BLaER1 treated with 17β-estradiol and CSF1 and Interleukin-3, amounts not matched to agents 10 nM and 100 nM (cell line): ENCODE measurements at regions not wholly inside any gene's neighbourhood (a gene's known extent, or its start where the extent isn't known, plus 50 kb on each side); places are given as distances from the start of the nearest gene placed in this dataset.
"Not testable (repeated sequence)": the region's sequence is repeated elsewhere in the genome, so short reads cannot be mapped to it uniquely, and the experiment has no call there.

ENCODE experiments used
- H3K27ac ChIP-seq, 11 experiments: shearing (Covaris generic); formaldehyde crosslinking; 2 replicates each; pipeline ENCODE4 v1.8.1; 2022
- H3K27me3 ChIP-seq, 11 experiments: shearing (Covaris generic); formaldehyde crosslinking; 2 replicates each; pipeline ENCODE4 v1.8.1; 2022
- H3K36me3 ChIP-seq, 11 experiments: shearing (Covaris generic); formaldehyde crosslinking; 2 replicates each; pipeline ENCODE4 v1.8.1; 2022
- H3K4me1 ChIP-seq, 10 experiments: shearing (Covaris generic); formaldehyde crosslinking; 2 replicates each; pipeline ENCODE4 v1.8.1; 2022
- H3K4me2 ChIP-seq, 11 experiments: shearing (Covaris generic); formaldehyde crosslinking; 2 replicates each; pipeline ENCODE4 v1.8.1; 2022
- H3K4me3 ChIP-seq, 10 experiments: shearing (Covaris generic); formaldehyde crosslinking; 2 replicates each; pipeline ENCODE4 v1.8.1; 2022
- H3K9ac ChIP-seq, 11 experiments: shearing (Covaris generic); formaldehyde crosslinking; 2 replicates each; pipeline ENCODE4 v1.8.1; 2022
- H3K9me3 ChIP-seq, 11 experiments: shearing (Covaris generic); formaldehyde crosslinking; replicated peaks in 1 of 11; 2 replicates each; pipeline ENCODE4 v1.8.1; 2022
- H4K20me1 ChIP-seq, 11 experiments: shearing (Covaris generic); formaldehyde crosslinking; 2 replicates each; pipeline ENCODE4 v1.8.1; 2022
- Cebpa-rat ChIP-seq, 11 experiments: shearing (Covaris generic); IDR thresholded peaks; 2 replicates each; pipeline ENCODE4 v1.8.1; 2022

- Histone ChIP-seq H4K20me1 (no peaks in the 10 kb centered on the region), H3K4me2 (peak overlapping the region in 6 of 11 experiments; percentile 27 to 68 (median 56); a peak in 9 of 22 replicates), H3K9ac (no peak overlapping the region), H3K27me3 (no peaks in the 10 kb centered on the region), H3K4me3 (no peak overlapping the region), H3K9me3 (no peaks in the 10 kb centered on the region), H3K27ac (peak overlapping the region in 1 of 11 experiments; percentile 41; a peak in 1 of 22 replicates), H3K4me1 (peaks cover 9 to 45% (median 17%) of the 10 kb centered on the region in 10 experiments; a peak in 18 of 20 replicates), H3K36me3 (no peaks in the 10 kb centered on the region)
- TF ChIP-seq Cebpa-rat (IDR thresholded peaks at IDR 0.05), result no peak
These were observed 53.7 kb upstream of the ST3GAL6 start for GRCh38 chr3:98709441-98709840.

- H3K9ac ChIP-seq, result no peak overlapping the region
- no peak overlapping the region for H3K4me3 ChIP-seq
- no peaks in the 10 kb centered on the region for H3K36me3 ChIP-seq
- no peaks in the 10 kb centered on the region for H4K20me1 ChIP-seq
- peak overlapping the region; percentile 8 to 68 (median 41); a peak in 20 of 22 replicates for H3K4me2 ChIP-seq
- H3K27ac ChIP-seq, result peak overlapping the region in 3 of 11 experiments; percentile 5 to 41 (median 41); a peak in 4 of 22 replicates
- H3K9me3 ChIP-seq, result no peaks in the 10 kb centered on the region
- H3K27me3 ChIP-seq, result no peaks in the 10 kb centered on the region
- no peak for TF ChIP-seq Cebpa-rat (IDR thresholded peaks at IDR 0.05)
- H3K4me1 ChIP-seq, result peaks cover 9 to 42% (median 16%) of the 10 kb centered on the region in 10 experiments; a peak in 18 of 20 replicates
These were observed 53.0 kb upstream of the ST3GAL6 start for GRCh38 chr3:98710067-98710659.

GRCh38 chr3:98711426-98711825 lies 51.7 kb upstream of the ST3GAL6 start:
- Histone ChIP-seq H3K9me3 (no peaks in the 10 kb centered on the region), H3K9ac (no peak overlapping the region), H3K4me2 (peak overlapping the region in 2 of 11 experiments; percentile 66 to 68; a peak in 4 of 22 replicates), H3K27ac (no peak overlapping the region), H3K36me3 (no peaks in the 10 kb centered on the region), H3K4me3 (no peak overlapping the region), H4K20me1 (no peaks in the 10 kb centered on the region), H3K27me3 (no peaks in the 10 kb centered on the region), H3K4me1 (peaks cover 8 to 31% (median 10%) of the 10 kb centered on the region in 10 experiments; a peak in 17 of 20 replicates)
- no peak for TF ChIP-seq Cebpa-rat (IDR thresholded peaks at IDR 0.05)

GRCh38 chr3:98712726-98713125 lies 50.4 kb upstream of the ST3GAL6 start:
- no peak overlapping the region for H3K9ac ChIP-seq

GRCh38 chr3:98713332-98713731 lies 49.8 kb upstream of the ST3GAL6 start:
- H3K4me3 ChIP-seq, H4K20me1 ChIP-seq, H3K36me3 ChIP-seq, H3K27me3 ChIP-seq, H3K4me2 ChIP-seq, H3K9ac ChIP-seq, H3K9me3 ChIP-seq, H3K27ac ChIP-seq: not testable (repeated sequence)
- peaks cover 8 to 38% (median 10%) of the 10 kb centered on the region in 10 experiments; a peak in 17 of 20 replicates for H3K4me1 ChIP-seq

More at GRCh38 chr3:98712726-98713125, 50.4 kb upstream of the ST3GAL6 start:
- Histone ChIP-seq H3K4me3 (no peak overlapping the region), H3K9me3 (no peaks in the 10 kb centered on the region), H4K20me1 (no peaks in the 10 kb centered on the region), H3K4me1 (peaks cover 8 to 33% (median 10%) of the 10 kb centered on the region in 10 experiments; a peak in 17 of 20 replicates), H3K27ac (no peak overlapping the region), H3K27me3 (no peaks in the 10 kb centered on the region), H3K36me3 (no peaks in the 10 kb centered on the region), H3K4me2 (no peak overlapping the region)
- no peak for TF ChIP-seq Cebpa-rat (IDR thresholded peaks at IDR 0.05)
